GM21619 (cell line): ENCODE measurements at regions not wholly inside any gene's neighbourhood (a gene's known extent, or its start where the extent isn't known, plus 50 kb on each side); places are given as distances from the start of the nearest gene placed in this dataset.

ENCODE experiments used
- ATAC-seq: cut with Tn5 transposase; IDR thresholded peaks from one replicate; pipeline ENCODE4 v1.9.1; 2021; ENCODE audit not compliant: unreplicated experiment

DNA sequence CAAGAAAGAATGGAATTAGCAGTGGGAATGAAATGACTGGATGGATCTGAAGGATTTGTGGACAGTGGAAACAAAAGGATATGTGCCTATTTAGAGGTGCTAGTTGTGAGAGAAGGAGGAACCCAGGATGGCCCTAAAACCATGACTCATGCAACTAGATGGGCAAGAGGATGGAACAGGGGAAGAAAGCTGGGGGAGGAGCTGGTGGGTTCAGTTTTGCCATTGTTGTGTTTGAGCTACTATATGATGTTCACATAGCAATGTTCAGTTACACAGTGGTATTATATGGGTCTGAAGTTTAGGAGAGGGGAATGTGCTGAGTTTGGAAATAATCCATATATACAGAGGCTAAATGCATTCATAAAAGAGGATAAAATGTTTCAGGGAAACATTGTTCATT, 125.7 kb upstream of the SSTR4 start:
- ATAC-seq: no peak

DNA sequence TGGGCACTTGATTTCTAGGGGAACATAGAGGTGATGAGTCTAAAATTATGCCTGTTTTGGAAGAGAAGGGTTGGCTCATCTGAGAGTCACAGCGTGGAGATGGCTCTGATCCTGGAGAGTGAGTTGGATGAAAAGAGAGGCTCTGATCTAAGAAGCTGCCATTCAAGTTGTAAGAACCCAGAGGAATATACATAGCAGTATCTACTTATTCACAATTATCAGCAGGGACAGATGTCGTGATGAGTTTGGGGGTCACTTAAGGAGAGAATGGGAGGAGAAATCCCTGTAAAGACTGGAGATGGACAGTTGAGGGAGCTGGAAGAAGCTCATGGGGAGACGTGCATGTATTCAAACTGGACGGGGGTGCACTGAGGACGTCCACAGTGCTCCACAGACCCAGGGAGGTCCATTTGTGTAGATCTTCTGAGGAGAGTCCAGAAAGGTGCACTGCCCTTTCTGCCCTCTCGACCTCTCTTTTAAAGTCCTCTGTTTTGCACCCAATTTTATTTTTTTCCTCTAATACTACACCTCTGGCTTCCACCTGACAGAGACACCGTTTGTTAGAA, 124.7 kb upstream of the SSTR4 start:
- no peak for ATAC-seq

DNA sequence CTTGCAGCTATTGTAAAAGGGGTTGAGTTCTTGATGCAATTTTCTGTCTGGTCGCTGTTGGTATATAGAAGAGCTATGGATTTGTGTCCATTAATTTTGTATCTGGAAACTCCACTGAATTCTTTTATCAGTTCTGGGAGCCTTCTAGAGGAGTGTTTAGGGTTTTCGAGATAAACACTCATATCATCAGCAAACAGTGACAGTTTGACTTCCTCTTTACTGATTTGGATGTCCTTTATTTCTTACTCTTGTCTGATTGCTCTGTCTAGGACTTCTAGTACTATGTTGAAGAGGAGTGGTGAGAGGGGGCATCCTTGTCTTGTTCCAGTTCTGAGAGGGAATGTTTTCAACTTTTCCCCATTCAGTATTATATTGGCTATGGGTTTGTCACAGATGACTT, 120.8 kb upstream of the SSTR4 start:
- no peak for ATAC-seq

DNA sequence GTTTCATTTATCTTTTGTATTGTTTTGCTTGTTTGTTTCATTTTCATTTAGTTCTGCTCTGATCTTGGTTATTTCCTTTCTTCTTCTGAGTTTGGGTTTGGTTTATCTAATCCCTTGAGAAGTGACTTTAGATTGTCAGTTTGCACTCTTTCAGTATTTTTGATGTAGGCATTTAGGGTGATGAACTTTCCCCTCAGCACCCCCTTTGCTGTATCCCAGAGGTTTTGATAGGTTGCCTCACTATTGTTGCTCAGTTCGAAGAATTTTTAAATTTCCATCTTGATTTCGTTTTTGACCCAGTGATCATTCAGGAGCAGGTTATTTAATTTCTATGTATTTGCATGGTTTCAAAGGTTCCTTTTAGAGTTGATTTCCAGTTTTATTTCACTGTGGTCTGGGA, 119.6 kb upstream of the SSTR4 start:
- no peak for ATAC-seq

DNA sequence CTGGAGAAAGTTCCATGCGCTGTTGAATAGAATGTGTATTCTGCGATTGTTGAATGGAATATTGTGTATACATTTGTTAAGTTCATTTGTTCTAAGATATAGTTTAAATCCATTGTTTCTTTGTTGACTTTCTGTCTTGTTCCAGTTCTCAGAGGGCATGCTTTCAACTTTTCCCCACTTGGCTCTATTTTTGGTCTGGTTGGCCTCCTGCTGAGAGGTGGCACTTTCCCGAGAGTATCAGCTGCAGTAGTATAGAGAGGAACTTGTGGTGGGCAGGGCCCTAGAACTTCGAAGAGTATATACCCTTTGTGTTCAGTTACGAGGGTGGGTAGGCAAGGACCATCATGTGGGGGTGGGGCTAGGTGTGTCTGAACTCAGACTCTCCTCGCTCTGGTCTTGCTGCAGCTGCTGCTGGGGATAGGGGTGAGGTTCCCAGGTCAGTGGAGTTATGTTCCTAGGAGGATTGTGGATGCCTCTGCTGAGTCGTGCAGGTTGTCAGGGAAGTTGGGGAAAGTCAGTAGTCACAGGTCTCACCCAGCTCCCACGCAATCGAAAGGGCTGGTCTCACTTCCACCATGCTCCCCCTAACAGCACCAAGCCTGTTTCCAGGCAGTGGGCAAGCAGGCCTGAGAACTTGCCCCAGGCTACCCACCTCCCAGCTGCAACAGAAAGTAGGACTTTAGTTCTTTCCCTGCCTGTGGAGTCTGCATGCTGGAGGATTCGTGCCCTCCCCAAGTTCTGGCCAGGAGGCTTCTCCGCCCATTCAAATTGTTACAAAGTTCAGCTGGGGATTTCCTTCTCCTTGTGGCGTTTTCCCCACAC, 118.9 kb upstream of the SSTR4 start:
- ATAC-seq: no peak

DNA sequence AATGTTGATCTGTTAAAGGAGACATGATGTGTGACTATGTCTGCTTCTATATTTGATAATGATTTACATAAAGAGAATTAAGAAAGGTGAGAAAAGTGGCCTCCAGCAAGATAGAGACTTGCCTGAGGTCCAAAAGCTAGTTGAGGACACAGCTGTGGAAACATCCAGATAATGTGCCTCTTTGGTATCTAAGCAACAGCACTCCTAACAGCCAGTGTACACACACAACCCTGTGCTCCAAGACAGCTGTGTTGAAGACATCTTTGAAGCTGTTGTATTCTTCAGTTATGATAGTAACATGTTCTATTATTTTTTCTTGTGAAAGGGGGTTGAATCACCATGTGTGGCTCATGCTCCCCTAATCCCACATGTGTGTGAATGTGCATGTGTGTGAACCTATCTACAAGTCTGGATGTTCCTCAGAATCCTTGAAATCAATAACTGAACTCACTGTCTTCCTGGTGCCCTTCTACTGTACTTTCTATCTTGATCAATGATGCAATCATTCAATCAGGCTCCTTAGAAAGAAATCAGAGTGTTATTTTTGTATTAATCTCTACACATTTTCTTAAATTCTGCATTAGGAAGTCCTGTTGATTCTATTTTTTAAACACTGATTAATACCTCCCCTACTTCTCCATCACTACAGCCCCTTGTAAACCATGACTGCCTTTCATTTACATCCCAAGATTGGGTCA, 116.7 kb upstream of the SSTR4 start:
- ATAC-seq: no peak

DNA sequence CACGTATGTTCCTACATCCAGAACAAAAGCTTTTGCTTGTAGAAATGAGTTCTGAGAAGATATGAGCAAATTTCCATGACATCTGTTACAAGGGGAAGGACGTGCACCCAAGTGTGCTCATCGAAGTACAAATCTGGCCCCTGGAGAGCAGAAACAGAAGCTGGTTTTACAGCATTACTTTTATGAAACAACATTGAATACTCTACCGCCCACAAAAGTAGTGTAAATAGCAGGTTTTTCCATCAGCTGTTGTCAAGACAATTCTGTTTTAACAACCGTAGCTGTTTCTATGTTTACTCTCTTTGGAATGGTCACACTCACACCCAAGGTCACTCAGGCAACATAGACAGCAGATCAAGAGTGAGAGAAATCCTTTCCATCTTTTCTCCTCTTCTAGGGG, 114.2 kb upstream of the SSTR4 start:
- no peak for ATAC-seq

DNA sequence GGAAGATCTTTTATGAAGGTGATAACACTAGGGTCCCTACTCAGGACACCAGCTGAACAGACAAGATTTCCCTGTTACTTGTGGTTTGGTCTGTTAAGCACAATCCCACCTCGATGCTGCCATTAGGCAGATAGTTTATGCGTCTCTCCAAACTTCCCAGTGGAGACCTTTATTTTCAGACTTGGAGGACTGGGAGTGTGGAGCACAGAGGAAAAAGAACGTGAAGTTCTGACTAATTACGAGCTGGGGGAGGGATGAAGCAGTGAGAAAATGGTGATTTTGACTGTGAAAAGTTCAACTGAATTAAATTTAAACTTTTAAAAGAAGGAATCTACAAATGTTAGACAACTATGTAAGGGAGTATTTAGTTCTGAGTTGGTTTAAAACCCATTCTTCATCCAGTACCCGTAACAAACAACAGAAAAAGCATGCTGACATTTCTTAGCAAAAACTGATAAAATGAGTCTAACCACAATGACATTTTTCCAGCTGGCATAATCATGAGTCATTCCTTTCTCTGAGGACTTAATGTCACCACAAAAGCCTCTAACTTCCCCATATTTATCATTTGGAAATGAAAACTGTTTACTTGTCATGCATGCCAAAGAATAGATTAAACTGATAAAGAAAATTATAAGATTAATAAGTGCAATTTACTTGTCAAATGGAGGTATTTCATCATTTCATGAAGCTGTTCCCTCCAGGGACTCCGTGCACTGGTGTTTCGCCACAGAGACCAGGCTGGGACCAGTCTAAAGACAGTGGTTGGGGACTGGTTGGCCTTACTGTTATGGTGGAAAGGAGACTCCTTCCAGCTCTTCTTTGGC, 113.3 kb upstream of the SSTR4 start:
- no peak for ATAC-seq

DNA sequence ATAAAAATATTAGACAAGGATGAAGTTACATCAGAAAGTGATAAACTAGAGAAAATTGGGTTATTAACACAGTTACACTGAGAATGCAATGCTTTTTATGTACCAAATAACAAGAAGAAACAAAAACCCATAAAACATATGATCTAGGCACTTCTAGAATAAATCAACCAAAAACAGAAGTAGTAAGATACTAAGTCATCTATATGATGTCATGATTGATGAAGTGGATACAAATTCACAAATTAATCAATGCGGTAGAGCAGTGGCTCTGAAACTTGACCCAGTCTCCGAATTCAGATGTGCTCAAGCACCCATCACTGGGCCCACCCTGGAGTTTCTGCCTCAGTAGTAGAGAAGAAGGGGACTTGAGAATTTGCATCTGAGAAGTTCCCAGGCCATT, 112.1 kb upstream of the SSTR4 start:
- ATAC-seq: no peak

DNA sequence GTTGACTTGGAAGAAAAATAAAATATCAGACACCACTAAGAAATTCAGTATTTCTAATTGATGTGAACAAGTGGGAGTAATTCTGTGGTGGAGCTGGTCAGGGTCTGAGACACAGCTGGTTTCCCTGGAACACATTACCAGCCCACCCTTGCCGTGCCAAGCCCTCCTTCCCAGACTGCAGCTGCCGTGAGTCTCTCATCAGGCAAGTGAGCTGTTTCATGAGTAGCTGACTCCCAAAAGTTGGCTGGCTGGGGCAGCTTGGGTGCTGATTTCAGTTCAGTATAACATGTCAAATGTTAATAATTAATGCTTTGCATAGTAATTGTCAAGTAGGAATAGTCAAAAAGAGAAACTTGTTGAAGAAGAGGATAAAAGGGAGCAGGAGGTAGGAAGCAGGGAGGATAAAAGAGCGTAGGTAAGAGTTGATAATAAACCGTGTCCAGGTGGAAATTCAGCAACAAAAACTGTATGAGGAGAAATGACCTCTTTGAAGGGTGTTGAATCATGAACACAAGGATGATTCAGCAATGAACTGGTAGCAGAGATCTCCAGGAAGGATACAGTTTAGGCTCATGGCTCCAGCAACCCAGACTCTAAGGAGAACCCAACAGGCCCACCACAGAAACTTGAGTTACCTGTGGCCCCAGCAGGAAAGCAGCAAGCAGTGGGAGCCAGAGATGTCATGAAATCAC, 110.9 kb upstream of the SSTR4 start:
- ATAC-seq: no peak

DNA sequence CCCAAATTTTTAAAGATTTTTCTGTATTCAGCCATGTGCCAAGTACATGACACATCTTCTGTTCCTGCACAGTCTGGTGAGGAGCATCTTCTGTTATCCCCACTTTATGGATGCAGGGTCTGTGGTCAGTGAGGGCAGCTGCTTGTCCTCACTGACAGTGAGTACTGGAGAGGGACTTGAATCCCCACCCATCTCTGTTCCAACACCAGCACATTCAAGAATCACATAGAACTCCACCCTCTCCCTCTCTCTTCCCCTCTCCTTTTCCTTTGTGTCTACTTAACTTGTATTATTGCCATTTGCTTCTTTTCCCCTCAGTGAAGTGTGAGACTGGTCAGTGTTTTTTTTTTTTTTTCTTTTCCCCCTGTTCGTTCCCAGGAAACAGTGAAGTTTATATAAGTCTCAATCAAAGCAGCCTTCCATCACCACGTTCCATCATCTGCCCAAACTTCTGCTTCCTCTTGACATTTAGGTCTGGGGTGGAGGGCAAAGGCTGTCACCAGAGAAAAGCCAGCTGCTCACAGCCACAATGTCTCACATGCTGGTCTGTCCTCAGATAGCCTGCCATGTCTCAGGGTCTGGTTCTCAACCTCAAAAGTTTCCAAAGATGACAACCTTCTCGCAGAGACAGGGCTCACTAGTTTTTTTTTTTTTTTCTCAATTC, 110.0 kb upstream of the SSTR4 start:
- no peak for ATAC-seq

DNA sequence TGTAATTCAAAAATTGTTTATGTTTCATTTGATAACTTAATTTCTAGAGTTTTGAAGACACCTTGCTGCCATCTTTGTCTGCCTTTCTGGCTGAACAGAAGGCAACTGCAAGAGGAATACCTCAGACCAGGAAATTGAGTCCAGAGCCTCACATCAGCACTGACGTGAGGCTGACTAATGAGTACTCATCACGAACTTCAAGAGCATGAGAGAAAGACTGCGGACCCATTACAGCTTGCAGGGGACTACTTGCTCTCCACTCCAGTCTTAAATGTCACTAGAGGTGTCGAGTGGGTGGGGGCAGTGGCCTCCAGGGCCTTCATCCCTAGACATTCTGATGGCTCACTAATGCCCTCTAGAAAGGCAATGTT, 109.5 kb upstream of the SSTR4 start:
- no peak for ATAC-seq

DNA sequence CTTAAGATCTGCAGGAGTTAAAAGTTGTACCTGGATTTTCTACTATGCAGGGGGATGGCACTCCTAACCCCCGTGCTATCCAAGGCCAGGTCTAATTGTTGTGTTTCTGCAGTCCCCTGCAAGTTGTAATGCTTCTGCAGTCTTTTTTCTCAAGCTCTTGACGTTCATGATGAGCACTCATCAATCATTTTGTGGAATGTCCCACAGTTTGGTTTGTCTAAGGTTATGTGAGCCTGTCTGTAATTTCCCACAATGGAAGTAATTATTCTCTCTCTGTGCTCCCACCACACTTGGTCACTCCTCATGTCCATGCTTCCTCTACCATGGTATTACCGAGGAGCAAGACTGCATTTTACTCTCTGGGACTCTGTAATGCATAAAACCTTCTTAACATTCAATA, 107.6 kb upstream of the SSTR4 start:
- no peak for ATAC-seq

DNA sequence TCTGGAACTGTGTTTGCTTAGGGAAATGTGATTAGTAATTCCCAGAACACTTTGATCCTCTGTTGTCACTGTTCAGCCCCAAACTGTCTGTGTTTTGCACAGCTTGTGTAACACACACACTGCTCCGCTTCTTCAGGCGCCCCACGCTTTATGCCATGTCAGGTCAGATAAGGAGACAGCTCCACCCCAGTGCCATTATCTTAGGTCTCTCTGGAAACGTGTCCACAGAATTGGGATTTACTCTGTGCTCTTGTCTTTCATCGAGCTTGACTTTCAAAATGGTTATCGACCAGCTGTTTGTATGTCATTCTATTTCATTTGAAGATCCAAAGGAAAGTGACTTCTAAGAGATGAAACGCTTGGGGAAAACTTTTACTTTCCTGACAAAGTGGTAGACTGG, 106.4 kb upstream of the SSTR4 start:
- no peak for ATAC-seq

DNA sequence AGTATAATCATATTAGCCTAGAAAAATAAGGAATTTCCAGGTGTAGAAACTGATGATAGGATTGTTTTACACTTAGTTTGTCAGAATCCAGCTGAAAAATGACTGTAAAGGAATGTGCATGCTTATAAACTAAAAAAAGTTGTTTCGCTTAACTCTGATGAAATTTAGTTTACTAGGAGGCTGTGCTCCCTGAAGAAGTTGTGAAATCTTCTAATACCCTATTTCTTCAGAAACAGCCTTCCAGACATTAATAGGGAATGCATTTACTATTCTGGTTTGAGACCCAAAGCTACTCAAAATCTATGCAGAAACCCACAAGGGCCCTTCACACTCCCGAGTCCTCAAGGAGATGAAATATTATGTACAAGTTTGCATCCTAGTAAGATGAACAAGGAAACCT, 105.5 kb upstream of the SSTR4 start:
- ATAC-seq: no peak

DNA sequence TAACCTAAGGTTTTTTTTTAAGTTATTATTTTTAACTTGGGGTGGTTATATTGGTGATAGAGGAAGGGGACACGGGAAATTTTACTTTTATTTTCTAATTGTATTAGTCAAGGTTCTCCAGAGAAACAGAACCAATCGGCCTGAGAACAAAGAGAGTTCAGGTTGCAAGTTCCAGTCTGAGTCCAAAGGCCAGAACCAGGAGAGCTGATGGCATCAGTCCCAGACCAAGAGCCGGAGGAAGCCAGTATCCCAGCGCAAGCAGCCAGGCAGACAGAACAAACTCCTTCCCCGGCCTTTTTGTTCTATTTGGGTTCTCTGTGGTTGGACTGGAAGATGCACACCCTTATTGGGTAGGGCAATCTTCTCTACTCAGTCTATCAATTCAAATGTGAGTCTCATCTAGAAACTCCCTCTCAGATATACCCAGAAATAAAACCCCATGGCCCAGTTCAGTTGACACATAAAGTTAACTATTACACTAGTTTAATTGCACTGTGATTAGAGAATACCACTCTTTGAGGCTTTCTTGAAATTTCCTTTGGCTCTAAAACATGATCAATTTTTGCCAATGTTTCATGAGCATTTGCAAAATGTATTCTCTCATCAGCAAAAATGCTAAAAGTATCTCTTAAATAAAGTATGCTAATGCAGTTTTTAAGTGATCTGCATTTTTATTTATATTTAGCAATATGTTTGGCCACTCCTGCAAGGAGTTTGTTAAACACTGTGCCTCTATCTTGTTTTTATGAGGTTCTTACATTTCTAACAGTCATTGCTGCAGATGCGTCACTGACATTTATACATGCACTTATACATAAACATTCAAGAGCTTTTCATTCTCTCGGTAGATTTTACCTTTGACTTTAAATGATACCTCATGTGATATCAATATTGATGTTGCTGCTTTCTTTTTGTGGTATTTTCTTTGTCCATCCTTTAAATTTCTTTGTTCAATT, 103.2 kb upstream of the SSTR4 start:
- no peak for ATAC-seq

DNA sequence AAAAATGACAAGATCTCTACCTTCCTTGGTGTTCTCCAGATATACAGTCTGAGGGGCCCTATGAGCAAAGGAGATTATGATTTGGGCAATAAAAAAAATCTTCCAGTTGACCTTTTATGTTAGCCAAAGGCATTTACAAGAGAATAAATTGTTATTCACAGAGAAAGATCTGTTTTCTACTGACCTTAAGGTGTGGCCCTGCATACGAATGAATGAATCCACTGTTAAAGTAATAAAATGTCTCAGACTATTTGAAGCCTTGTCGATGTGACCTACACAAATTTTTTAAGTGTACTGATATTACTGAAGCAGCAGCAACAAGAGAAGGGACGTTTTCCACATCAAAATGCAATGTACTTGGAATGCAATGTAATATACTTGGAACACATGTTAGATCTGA, 95.9 kb upstream of the SSTR4 start:
- ATAC-seq: no peak

DNA sequence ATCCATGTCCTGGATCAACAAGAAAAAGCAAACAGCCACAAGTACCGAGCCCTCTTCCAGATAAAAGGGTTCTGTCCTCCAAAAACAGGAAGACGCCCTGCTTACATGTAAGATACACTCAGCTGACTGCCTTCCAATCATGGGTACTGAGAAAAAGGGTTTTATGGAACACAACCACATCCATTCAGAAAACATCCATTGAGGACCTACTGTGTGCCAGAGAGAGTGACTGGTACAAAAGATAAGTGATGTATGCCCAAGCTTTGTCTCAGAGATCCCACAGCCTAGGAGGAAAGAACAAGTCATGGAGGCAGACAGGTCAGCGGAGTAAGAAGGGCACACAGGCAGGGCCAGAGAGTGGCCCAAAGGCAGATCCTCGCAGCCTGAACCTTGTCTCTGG, 94.8 kb upstream of the SSTR4 start:
- ATAC-seq: no peak

DNA sequence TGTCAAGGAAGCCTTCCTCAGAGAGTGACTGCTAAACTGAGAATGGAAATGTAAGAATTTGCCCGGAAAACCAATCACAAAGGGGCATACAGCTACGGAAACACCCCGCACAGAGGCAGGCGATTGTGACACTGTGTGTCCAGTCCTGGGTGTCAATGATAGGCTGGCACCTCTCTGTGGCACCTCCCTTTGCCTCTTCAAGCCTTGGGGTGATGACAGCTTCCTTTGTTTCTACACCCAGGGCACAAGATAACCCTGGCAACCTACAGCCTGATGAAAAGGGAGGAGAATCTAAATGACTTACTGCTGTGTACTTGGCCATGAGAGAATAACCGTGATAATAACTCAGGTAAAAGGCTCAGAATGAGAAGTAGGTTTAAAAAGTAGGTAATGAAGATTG, 93.6 kb upstream of the SSTR4 start:
- ATAC-seq: no peak
